Psoas muscle (tissue), 7 donors: ENCODE measurements at regions not wholly inside any gene's neighbourhood (a gene's known extent, or its start where the extent isn't known, plus 50 kb on each side); places are given as distances from the start of the nearest gene placed in this dataset.

Source experiments
- ATAC-seq, 4 donors: fragments of 200-7000 bp; cut with Tn5 transposase; one replicate each; pipeline ENCODE4 v1.9.1; 2020; ENCODE audit warnings: moderate library complexity in 3 of 4, mild to moderate bottlenecking in 2 of 4
- DNase-seq, 2 donors: peaks; one replicate each; pipeline ENCODE4 v3.0.0-alpha.2; 2020
- H3K27ac ChIP-seq: fragments of 200-600 bp; one replicate; pipeline ENCODE4 v1.8.0; 2022
- H3K27me3 ChIP-seq, 3 donors: fragments of 200-600 bp in 1 of 3; one replicate each; pipeline versions ENCODE4 v1.6.1 to v1.8.0; 2013 to 2022; ENCODE audit warnings: low read length in 2 of 3, mild to moderate bottlenecking in 2 of 3, moderate library complexity in 1 of 3; ENCODE audit not compliant: insufficient read depth in 3 of 3
- H3K36me3 ChIP-seq, 2 donors: fragments of 200-600 bp in 1 of 2; one replicate each; pipeline versions ENCODE4 v1.6.1 to v1.8.0; 2013 to 2022; ENCODE audit warnings: low read depth in 1 of 2, mild to moderate bottlenecking in 1 of 2, moderate library complexity in 1 of 2; ENCODE audit not compliant: insufficient read depth in 1 of 2
- H3K4me1 ChIP-seq: fragments of 200-600 bp; one replicate; pipeline ENCODE4 v1.8.0; 2022
- H3K4me3 ChIP-seq: fragments of 200-600 bp; one replicate; pipeline ENCODE4 v1.8.0; 2022; ENCODE audit warnings: mild to moderate bottlenecking
- H3K9me3 ChIP-seq: fragments of 200-600 bp; one replicate; pipeline ENCODE4 v1.8.0; 2022
- WGBS, 3 donors: extraction: QIAGEN DNeasy Blood & Tissue Kit; methylation state at CpG; one replicate each; pipeline versions ENCODE4 v1.1.6 to v1.1.7; 2013; 5-methylcytosine and 5-hydroxymethylcytosine counted together
- intact Hi-C, 2 donors: fragments of 100-400 bp; cut with DNase I; formaldehyde crosslinking; loops; one replicate each; pipeline versions ENCODE4 v1.11.0 to v1.14.2; 2022
- TF ChIP-seq, protein P1 (sequence below): fragments of 200-600 bp; IDR thresholded peaks from one replicate; pipeline ENCODE4 v1.8.0; 2022; ENCODE audit warnings: antibody characterized with exemption
- donor health status: healthy with polysubstance abuse.
- donor health status: DM: no; HTN: no; CAD: no; lungs with moderate emphysema.
- donor health status: Bipolar disorder and iron deficiency.
- donor health status: healthy.
- donor health status: DM: yes; HTN: yes; CAD: no.
- donor health status: DM: no; HTN: no; CAD: no.
- donor health status: DM: yes; HTN: yes; CAD: no.

GRCh38 chr4:104205116-104205515 is 289.6 kb downstream of the CXXC4 start:
- Histone ChIP-seq H3K27ac (no peak overlapping the region), H3K27me3 (no peaks in the 10 kb centered on the region), H3K9me3 (no peaks in the 10 kb centered on the region), H3K4me3 (no peak overlapping the region), H3K36me3 (no peaks in the 10 kb centered on the region), H3K4me1 (no peaks in the 10 kb centered on the region)
- DNase-seq (no peak), ATAC-seq (no peak)
- intact Hi-C loops, result no loop called here
- TF ChIP-seq, protein P1, sequence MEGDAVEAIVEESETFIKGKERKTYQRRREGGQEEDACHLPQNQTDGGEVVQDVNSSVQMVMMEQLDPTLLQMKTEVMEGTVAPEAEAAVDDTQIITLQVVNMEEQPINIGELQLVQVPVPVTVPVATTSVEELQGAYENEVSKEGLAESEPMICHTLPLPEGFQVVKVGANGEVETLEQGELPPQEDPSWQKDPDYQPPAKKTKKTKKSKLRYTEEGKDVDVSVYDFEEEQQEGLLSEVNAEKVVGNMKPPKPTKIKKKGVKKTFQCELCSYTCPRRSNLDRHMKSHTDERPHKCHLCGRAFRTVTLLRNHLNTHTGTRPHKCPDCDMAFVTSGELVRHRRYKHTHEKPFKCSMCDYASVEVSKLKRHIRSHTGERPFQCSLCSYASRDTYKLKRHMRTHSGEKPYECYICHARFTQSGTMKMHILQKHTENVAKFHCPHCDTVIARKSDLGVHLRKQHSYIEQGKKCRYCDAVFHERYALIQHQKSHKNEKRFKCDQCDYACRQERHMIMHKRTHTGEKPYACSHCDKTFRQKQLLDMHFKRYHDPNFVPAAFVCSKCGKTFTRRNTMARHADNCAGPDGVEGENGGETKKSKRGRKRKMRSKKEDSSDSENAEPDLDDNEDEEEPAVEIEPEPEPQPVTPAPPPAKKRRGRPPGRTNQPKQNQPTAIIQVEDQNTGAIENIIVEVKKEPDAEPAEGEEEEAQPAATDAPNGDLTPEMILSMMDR, result no peak

DNA sequence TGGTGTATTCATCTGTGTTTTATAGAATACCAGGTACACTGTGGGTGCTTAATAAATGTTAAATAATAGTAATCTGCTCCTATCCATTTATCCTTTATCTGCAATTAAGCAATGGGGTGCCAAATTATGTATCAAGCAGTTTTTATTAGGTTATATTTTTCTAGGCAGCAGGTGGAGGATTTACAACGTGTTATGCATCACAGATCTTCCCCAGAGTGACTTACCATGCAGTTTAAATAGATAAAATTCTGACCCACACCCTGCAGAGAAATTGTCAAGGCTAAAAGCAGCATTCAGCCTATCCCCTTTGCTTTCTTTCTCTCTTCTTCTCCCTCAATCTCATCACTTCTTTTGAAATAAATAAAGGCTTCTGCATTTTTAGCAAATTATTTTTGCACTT is 306.4 kb downstream of the CXXC4 start:
- Histone ChIP-seq H3K27me3 (no peaks in the 10 kb centered on the region), H3K4me3 (no peak overlapping the region), H3K36me3 (no peaks in the 10 kb centered on the region), H3K9me3 (no peaks in the 10 kb centered on the region), H3K4me1 (no peaks in the 10 kb centered on the region), H3K27ac (no peak overlapping the region)
- 0 to 6% (median 2%) methylated on average over 1 of the region's 1 CpG for WGBS, 3 donors
- intact Hi-C loops, result no loop called here
- TF ChIP-seq, protein P1, result no peak
- ATAC-seq (no peak), DNase-seq (no peak)

DNA sequence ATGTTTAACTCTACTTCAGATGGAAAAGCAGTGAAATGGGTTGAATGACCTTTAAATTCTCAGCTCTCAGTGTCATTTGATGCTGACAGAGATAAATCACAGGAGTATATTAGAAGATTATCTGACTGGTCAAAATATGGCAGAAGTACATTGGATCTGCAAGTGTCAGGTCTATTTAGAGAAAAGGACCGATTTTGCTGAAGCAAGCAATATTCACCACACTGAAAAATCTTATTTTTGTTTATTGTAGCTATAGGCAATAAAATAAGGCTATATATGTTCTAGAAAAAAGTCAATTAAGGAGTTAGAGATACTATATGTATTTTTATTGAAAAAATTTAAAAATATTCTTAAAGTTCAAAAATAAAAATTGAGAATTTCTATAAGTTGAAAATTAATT is 325.3 kb downstream of the CXXC4 start:
- Histone ChIP-seq H3K36me3 (no peaks in the 10 kb centered on the region), H3K4me1 (no peaks in the 10 kb centered on the region), H3K9me3 (no peaks in the 10 kb centered on the region), H3K27me3 (no peaks in the 10 kb centered on the region), H3K4me3 (no peak overlapping the region), H3K27ac (no peak overlapping the region)
- ATAC-seq (no peak), DNase-seq (no peak)
- 48 to 83% (median 58%) methylated on average over 1 of the region's 1 CpG for WGBS, 3 donors
- TF ChIP-seq, protein P1, result no peak
- intact Hi-C loops, result no loop called here

GRCh38 chr4:104166749-104167148 is 327.9 kb downstream of the CXXC4 start:
- DNase-seq (no peak), ATAC-seq (no peak)
- TF ChIP-seq, protein P1, result no peak
- 61 to 77% (median 75%) methylated on average over 1 of the region's 1 CpG for WGBS, 3 donors
- no peak overlapping the region for H3K27ac ChIP-seq
- no peaks in the 10 kb centered on the region for H3K4me1 ChIP-seq
- intact Hi-C loops, result no loop called here
- no peak overlapping the region for H3K4me3 ChIP-seq
- H3K27me3 ChIP-seq, result no peaks in the 10 kb centered on the region
- H3K9me3 ChIP-seq, result no peaks in the 10 kb centered on the region
- H3K36me3 ChIP-seq, result no peaks in the 10 kb centered on the region

DNA sequence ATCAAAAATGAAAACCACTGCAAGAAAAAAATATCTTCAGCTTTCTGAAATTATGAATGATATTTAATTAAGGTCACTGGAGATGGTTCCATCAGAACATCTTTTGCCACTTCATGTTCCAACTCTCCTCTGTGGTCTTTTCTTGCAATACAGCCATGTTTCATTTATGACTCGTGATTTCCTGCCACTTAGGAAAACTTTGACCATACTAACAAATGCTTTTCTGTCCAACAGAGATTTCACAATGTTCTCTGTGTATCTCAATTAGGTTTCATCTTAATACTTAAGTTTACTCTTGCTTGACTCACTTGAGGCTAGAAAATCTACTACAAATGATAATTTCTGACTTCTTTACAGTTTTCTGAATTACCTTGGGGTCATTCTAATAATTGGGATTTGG is 330.9 kb downstream of the CXXC4 start:
- WGBS, 3 donors, result 29 to 74% (median 55%) methylated on average over 1 of the region's 1 CpG
- DNase-seq, result no peak
- TF ChIP-seq, protein P1, result no peak

More for the DNA sequence above, 330.9 kb downstream of the CXXC4 start:
- Histone ChIP-seq H3K27me3 (no peaks in the 10 kb centered on the region), H3K36me3 (no peaks in the 10 kb centered on the region), H3K4me3 (no peak overlapping the region), H3K4me1 (no peaks in the 10 kb centered on the region), H3K9me3 (no peaks in the 10 kb centered on the region), H3K27ac (no peak overlapping the region)
- no peak for ATAC-seq
- intact Hi-C loops, result no loop called here
